Umbilical cord (tissue), 1 donor: ENCODE measurements at regions not wholly inside any gene's neighbourhood (a gene's known extent, or its start where the extent isn't known, plus 50 kb on each side); places are given as distances from the start of the nearest gene placed in this dataset.
"Not testable (repeated sequence)": the region's sequence is repeated elsewhere in the genome, so short reads cannot be mapped to it uniquely, and the experiment has no call there.

Experiments used
- DNase-seq: peaks from one replicate; pipeline ENCODE4 v3.0.0-alpha.2; 2015; ENCODE audit warnings: low spot score

DNA sequence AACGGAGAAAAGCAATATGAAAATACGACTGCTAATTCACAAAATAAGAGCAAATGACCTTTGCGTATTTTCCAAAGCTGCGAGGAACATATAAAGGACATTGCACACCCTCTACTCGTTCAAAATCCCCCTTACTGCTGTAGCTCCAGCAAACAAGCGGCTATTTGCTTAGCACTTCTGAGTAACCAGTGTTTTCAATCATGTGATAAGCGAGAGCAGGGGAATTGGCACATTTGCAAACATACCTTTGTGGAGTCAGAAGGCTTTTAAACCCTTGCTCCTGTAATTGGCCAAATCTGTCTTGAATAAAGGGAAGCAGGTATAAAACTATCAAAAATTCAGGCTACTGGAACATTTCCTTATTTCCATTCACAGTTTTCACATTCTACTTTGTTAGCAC is 610.2 kb downstream of the UBE2NL start:
- DNase-seq = no peak

DNA sequence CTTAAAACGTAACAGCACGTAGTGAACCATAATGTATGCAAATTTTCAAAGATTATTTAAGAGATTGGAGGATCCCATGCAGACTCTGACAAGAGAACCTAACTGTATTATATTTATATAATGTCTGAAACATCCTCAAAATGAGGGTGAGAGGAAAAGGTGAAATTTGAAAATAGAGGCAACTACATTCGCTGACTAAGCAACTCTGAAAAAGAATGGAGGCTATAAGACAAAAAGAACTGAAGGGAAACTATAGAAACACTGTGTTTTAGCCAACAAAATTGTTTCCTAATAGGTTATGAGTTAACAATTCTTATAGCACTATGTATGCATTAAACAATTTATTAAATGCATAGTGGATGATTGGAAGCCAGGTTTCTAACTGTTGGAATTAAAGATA is 648.0 kb downstream of the UBE2NL start:
- no peak for DNase-seq

DNA sequence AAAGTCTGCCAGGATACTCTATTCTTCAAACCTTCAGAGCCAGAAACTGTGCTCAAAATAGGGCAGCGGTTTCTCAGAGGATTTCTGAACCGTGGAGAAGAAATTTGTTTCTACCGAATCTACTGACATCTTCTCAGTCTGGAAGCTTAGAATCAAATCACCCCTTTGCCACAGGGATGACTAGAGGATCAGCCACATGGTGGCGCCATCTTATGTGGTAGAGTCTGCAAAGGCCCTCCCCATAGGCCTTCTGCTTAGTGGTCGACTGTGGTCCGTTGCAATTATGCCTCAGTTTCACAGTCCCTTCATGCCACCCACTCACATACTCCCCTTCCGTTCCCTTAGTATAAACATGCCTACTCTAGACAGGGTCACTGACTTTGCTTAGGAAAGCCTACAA is 680.7 kb upstream of the SPANXN1 start:
- DNase-seq = no peak

DNA sequence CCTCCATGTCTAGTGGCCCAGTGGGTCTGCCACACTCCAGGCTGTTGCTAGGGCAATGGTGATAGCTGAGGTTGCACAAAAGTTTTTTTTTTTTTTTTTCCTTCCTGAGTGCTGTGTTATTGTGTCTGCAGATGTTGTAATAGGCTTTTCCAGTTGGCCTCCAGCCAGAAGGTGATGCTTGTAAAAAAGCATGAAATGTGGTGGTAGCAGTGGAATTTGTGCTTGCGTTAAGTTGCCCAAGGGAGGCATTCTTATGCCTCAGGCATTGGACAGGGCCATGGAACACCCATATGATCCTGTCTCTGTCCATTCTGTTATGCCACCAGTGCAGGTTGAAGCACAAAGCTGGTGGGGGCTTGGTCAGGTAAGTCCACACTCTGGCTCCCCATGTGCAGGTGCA is 660.5 kb upstream of the SPANXN1 start:
- DNase-seq = peak; percentile 7

DNA sequence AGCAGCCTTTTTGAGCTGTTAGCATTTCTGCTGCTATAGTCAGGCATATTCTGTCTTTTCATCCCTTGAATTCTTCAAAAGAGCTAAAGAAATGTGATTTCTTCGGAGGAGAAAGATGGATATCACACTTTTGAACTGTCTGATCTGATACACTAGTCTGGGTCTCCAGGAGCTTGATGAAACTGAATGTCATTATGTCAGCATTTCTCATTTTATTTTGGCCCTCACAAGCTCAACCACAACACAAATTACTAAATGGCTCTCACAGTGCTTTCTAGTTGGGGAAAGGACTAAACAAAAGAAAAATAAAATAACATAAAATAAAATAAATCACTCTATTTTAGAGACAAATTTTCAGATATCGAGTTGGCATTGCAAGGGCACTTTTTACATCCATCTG is 655.3 kb upstream of the SPANXN1 start:
- DNase-seq = no peak

DNA sequence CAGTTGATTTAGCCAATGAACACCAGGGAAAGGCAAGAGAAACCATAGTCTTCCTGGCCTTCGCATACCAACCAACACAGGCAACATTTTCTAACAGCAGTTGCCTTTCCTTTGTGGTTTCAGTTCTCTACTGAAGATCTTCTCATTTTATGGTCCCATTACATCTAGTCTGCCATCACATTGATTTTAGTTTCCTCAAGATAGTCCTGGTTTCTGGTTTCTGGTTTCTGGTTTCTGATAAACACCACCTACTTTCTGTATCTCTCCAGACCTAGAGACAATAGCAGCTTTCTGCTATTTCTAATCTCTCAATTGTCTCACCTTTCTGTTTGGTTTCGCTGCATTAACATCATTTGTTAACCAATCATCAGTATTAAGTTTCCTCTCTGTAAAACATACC is 646.3 kb upstream of the SPANXN1 start:
- DNase-seq = no peak

DNA sequence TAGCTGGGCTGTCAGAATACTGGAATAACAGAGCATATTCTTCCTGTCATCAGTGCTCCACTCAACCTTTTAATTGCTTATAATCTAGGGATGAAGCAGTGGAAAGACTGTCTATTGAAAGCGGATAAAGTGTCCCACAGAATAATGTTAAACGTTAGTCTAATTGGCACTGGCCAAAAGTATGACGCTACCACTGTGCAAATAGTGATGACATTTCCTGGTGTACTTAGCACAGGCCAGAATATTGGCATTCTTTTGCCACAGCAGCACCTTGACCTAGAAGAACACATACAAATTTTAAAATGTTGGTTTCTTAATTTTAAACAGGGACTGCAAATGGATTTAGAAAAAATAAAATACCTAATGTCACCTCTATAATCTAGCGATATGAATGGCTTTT is 635.2 kb upstream of the SPANXN1 start:
- no peak for DNase-seq

DNA sequence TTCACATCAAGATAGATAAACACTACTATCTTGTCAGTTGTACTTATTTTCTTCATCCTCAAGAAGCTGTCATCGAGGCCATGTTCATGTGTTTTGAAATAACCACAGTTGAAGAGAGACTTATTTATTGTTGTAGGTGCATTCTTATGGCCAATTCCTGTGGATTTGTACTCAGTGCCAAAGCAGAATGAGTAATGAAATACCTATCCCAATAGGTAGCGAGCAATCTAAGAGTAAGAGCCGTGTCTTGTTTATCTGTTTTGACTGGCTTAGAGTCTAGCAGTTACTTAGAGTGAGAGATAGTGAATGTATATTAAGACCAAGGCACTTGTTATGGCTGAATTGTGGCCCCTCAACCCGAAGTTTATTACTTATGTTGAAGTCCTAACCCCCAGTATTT is 631.0 kb upstream of the SPANXN1 start:
- DNase-seq = no peak

DNA sequence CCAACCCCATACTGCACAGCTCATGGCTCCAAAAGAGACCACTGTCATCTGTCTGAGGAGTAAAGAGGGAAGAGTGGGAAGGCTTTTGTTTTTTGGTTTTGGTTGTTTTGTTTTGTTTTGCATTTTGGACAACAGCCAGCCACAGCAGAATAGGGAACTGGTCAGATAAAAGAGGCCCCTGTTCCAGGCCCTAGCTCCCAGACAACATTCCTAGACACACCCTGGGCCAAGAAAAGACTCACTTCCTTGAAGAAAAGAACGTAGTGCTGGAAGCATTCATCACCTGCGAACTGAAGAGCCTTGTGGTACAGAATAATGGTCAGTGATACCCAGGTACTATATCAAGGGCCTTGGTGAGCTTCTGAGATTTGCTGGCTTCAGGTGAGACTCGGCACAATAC is 619.4 kb upstream of the SPANXN1 start:
- no peak for DNase-seq

DNA sequence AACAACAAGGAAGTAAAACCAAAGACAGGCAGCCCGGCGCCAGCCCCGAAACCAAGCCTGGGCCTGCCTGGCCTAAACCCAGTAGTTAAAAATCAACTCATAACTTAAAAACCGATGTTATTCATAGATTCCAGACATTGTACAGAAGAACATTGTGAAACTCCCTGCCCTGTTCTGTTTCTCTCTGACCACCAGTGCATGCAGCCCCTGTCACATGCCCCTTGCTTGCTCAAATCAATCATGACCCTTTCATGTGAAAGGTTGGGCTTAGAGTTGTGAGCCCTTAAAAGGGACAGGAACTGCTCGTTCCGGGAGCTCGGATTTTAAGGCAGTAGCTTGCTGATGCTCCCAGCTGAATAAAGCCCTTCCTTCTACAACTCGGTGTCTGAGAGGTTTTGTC is 612.9 kb upstream of the SPANXN1 start:
- DNase-seq = not testable (repeated sequence)

DNA sequence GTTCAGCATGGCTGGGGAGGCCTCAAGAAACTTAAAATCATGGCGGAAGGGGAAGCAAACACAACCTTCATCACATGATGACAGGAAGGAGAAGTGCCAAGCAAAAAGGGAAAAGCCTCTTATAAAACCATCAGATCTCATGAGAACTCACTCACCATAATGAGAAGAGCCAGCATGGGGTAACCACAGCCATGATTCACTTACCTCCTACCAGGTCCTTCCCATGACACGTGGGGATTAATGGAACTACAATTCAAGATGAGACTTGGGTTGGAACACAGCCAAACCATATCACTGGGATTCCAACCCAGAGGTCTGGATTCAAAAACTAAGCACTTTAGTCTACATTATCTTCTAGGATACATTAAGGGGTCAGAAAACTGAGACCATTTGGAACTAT is 609.6 kb upstream of the SPANXN1 start:
- DNase-seq = no peak

DNA sequence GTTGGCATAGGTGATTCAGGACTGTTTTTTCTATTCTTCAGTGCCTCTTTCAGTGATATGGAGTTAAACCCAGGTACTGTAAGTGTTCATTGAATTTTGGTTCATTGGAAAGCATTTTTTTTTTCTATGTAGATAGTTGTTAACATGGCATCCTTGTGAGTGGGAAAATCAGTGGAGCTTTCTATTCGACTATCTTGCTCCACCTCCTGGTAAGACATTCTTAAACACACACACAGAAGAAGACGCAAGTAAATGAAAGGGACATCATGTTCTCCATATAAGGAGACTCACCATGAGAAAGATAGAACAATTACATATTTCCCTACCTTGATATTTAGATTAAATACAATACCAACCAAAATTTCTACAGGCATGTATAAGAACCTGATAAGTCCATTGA is 598.5 kb upstream of the SPANXN1 start:
- DNase-seq = no peak

DNA sequence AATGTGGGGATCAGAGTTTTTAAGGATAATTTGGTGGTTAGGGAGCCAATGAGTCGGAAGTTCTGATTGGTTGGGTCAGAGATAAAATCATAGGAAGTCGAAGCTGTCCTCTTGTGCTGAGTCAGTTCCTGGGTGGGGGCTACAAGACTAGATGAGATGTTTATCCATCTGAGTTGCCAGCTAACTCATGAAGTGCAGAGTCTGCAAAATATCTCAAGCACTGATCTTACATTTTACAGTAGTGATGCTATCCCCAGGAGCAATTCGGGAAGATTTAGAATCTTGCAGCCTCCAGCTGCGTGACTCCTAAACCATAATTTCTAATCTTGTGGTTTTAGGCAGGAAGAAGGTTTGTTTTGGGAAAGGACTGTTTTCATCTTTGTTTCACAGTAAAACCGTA is 565.8 kb upstream of the SPANXN1 start:
- no peak for DNase-seq

DNA sequence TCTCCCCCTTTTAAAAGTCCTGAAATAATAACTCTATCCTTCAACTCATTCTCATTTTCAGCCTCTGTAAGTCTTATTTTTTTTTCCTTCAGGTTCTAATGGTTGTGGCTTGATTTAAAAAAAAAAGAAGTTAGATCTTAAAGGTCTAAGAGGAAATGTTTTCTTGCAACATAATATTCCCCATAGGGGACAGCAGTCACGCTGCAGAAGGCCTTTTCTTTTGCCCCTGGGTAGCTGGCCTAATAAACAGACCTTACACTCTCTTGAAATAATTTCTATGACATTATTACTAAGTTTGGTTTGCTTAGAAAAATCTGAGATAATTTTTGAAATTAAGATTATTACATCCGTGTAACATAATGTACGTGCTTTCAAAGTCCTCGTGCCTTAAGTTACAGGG is 564.1 kb upstream of the SPANXN1 start:
- DNase-seq = no peak

DNA sequence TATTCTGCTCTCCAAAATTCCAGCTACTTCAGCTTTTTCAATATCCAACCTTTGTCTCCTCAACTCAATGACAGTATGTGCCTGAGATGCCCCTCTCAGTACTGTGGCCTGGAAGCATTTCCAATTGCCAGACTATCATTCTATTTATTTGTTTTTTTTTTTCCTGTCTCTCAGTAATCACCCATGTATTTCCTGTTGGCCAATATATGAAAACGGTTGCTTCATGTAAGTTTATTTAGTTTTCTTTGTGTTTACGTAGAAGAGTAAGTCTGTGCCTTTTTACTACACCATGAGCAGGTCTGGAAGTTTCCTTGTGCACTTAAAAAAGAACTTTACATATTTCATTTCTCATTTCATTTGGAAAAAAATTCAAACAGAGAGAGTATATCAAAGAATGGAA is 537.5 kb upstream of the SPANXN1 start:
- DNase-seq = no peak

DNA sequence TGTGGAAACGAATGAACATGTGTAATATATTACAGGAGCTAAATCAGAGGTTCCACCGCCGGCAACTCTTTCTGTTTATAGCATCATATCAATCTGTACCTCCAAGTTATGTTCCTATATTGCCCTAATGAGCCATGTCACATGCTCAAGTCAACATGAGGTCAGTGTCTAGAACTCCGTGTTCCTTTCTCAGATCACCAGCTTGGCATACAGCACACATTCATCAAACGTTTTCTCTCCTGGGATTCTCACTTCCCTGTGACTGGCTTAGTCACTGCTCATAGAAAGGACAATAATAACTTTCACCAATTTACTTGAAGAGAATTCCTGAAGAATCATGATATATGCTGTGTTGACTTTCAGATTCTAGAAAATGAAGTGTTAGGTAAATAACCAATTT is 532.0 kb upstream of the SPANXN1 start:
- no peak for DNase-seq

DNA sequence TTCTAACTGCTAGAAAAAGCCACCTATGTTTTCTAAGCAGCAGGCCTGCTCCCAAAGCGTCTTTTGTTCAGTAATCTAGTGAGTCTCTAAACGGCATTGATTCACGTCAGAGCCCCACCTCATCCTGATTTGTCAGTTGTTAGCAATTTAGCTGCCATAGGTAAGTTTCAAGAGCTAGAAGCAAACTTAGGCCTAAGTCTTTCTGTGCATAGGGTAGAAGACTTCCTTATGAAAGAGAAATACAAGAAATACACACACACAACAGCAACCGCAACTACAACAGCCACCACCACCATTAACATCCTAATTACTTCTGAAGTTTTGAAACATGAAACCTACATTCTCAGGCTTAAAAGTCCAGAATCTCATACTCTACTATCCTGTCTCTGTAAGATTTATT is 531.1 kb upstream of the SPANXN1 start:
- DNase-seq = no peak

DNA sequence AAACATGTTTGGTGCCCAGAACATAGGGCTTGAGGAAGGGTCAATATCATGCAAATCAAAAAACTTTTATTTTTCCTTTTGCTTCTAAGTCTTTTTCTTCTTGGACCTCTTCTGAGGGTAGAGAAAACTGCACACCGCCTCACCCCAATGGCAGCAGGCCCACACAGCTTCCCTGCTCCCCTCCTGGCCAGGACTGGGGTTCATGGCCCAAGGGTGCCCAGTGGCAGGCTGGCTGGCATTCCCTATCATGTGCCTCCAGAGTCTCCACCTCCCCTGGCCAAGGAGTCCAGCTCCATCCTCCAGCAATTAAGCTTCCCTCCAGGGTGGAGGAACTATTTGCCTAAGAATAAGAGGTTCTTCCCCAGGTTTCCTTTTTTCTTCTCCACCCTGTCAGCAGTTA is 529.6 kb upstream of the SPANXN1 start:
- DNase-seq = no peak

DNA sequence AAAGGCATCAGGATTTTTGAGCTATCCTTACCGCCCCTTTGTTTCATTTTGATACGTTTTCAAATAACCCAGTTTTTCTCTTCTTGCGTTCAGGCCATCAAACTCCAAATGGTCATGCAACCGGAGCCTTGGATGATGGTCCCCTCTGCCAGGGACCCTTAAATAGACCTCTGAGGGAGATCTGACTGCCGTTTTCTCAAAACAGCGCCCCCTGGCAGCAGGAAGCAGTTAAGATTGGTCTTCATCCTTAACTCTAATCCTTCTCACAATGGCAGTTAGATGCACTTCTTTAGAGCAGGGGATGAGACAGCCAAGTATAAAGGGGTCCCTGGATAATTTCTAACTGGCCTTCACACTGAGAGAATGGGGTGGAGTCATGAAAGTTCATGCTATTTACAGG is 525.0 kb upstream of the SPANXN1 start:
- DNase-seq = no peak

DNA sequence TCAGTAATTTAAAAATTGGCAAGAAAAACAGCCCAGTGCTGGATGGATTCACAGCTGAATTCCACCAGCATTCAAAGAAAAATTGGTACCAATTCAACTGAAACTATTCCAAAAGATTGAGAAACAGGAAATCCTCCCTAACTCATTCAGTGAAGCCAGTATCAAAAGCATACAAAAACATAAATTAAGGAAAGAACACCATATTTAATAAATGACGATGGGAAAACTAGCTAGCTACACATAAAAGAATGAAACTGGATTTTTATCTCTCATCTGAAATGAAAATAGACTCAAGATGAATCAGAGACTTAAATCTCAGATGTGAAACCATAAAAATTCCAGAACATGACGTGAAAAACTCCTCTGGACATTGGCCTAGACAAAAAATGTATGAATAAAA is 516.8 kb upstream of the SPANXN1 start:
- no peak for DNase-seq

DNA sequence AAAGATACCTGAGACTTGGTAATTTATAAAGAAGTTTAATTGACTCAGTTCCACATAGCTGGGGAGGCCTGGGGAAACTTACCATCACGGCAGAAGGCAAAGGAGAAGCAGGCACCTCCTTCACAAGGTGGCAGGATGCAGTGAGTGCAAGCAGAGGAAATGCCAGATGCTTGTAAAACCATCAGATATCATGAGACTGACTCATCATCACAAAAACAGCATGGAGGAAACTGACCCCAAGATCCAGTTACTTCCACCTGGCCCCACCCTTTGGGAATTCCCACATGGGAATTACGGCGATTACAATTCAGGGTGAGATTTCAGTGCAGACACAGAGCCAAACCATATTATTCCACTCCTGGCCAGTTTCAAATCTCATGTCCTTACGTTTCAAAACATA is 514.7 kb upstream of the SPANXN1 start:
- DNase-seq = no peak

DNA sequence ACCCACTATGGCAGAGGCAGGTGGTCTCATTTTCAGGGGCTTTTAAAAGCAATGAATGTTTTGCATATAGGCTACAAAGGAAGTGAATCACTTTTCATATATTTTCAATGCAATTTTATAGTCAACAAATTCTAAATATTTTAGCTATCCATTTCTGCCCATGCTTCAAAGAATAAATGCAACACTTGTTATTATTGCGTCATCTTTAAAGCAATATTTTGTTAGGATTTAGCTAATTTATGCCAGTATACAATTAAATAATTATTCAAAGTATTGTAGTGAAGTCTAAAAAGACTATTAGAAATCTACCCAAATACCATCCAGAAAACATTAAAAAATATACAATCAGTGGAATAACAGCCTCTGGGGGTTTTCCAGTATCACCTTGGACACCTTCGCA is 509.1 kb upstream of the SPANXN1 start:
- DNase-seq = no peak

DNA sequence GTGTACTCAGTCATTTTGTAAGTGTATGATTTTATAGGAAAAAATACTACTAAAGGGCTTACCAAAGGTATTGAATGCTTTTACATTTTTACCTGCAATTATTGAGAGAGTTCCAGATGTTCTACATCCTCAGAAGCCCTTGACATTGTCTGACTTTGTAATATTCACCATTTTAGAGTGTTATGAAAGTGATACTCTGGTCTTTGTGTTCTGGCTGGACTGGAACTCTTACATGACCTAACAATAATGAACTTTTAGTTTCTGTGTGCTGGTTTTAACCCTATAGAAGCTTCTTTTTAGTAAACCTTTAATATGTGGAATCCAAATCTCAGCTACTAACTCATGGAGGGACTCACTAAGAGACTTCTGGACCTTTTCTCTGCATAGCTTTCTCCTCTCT is 478.8 kb upstream of the SPANXN1 start:
- DNase-seq = no peak

DNA sequence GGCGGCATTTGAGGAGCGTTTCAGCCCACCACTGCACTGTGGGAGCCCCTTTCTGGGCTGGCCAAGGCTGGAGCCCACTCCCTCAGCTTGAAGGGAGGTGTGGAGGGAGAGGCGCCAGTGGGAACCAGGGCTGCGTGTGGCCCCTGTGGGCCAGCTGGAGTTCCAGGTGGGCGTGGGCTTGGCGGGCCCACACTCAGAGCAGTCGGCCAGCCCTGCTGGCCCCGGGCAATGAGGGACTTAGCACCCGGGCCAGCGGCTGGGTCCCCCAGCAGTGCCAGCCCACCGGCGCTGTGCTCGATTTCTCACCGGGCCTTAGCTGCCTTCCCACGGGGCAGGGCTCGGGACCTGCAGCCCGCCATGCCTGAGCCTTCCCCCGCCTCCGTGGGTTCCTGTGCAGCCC is 463.8 kb upstream of the SPANXN1 start:
- not testable (repeated sequence) for DNase-seq

DNA sequence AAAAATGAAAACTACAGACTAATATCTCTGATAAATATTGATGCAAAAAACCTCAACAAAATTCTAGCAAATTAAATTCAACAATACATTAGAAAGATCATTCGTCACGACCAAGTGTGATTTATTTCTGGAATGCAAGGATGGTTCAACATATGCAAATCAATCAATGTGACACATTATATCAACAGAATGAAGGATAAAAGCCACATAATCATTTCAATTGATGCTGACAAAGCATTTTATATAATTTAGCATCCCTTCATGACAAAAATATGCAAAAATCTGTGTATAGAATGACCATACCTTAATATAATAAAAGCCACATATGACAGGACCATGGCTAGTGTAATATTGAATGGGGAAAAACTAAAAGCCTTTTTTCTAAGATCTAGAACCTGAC is 457.2 kb upstream of the SPANXN1 start:
- no peak for DNase-seq
